Mucosa of stomach (tissue), 1 donor: ENCODE measurements at regions not wholly inside any gene's neighbourhood (a gene's known extent, or its start where the extent isn't known, plus 50 kb on each side); places are given as distances from the start of the nearest gene placed in this dataset.

Source experiments
- H3K27me3 ChIP-seq: one replicate; pipeline ENCODE4 v1.7.0; 2013; ENCODE audit warnings: mild to moderate bottlenecking, low read length; ENCODE audit not compliant: control insufficient read depth, insufficient read depth
- H3K36me3 ChIP-seq: one replicate; pipeline ENCODE4 v1.7.0; 2013; ENCODE audit warnings: low read length; ENCODE audit not compliant: control insufficient read depth, insufficient read depth
- H3K4me1 ChIP-seq: one replicate; pipeline ENCODE4 v1.7.0; 2013; ENCODE audit warnings: mild to moderate bottlenecking, low read length; ENCODE audit not compliant: control insufficient read depth, insufficient read depth
- H3K4me3 ChIP-seq: one replicate; pipeline ENCODE4 v1.7.0; 2013; ENCODE audit warnings: low read length
- H3K9ac ChIP-seq: one replicate; pipeline ENCODE4 v1.7.0; 2013; ENCODE audit warnings: mild to moderate bottlenecking, low read length, moderate library complexity
- H3K9me3 ChIP-seq: one replicate; pipeline ENCODE4 v1.7.0; 2013; ENCODE audit warnings: mild to moderate bottlenecking, low read length, moderate library complexity; ENCODE audit not compliant: control insufficient read depth
- donor health status: Pancreatic carcinoma.

GRCh38 chr12:115194857-115195256 is 510.9 kb upstream of the TBX3 start:
- Histone ChIP-seq H3K4me3 (no peak overlapping the region), H3K27me3 (no peaks in the 10 kb centered on the region), H3K9ac (no peak overlapping the region), H3K4me1 (no peaks in the 10 kb centered on the region), H3K36me3 (no peaks in the 10 kb centered on the region), H3K9me3 (no peaks in the 10 kb centered on the region)

GRCh38 chr12:115194448-115194847 is 510.5 kb upstream of the TBX3 start:
- no peaks in the 10 kb centered on the region for H3K9me3 ChIP-seq
- H3K36me3 ChIP-seq = no peaks in the 10 kb centered on the region
- H3K27me3 ChIP-seq = no peaks in the 10 kb centered on the region
- no peak overlapping the region for H3K4me3 ChIP-seq
- H3K9ac ChIP-seq = no peak overlapping the region
- no peaks in the 10 kb centered on the region for H3K4me1 ChIP-seq

GRCh38 chr12:115191342-115191741 is 507.4 kb upstream of the TBX3 start:
- Histone ChIP-seq H3K4me1 (no peaks in the 10 kb centered on the region), H3K27me3 (no peaks in the 10 kb centered on the region), H3K36me3 (no peaks in the 10 kb centered on the region), H3K4me3 (no peak overlapping the region), H3K9me3 (no peaks in the 10 kb centered on the region), H3K9ac (no peak overlapping the region)

GRCh38 chr12:115190010-115190770 is 506.2 kb upstream of the TBX3 start:
- Histone ChIP-seq H3K4me1 (no peaks in the 10 kb centered on the region), H3K9me3 (no peaks in the 10 kb centered on the region), H3K27me3 (no peaks in the 10 kb centered on the region), H3K9ac (no peak overlapping the region), H3K4me3 (no peak overlapping the region), H3K36me3 (no peaks in the 10 kb centered on the region)

- Histone ChIP-seq H3K9ac (no peak overlapping the region), H3K9me3 (no peaks in the 10 kb centered on the region), H3K36me3 (no peaks in the 10 kb centered on the region), H3K27me3 (no peaks in the 10 kb centered on the region), H3K4me1 (no peaks in the 10 kb centered on the region), H3K4me3 (no peak overlapping the region)
Measured at GRCh38 chr12:115185506-115185905, 501.5 kb upstream of the TBX3 start.

- Histone ChIP-seq H3K4me1 (no peaks in the 10 kb centered on the region), H3K27me3 (no peaks in the 10 kb centered on the region), H3K4me3 (no peak overlapping the region), H3K9ac (no peak overlapping the region), H3K36me3 (no peaks in the 10 kb centered on the region), H3K9me3 (no peaks in the 10 kb centered on the region)
Measured at GRCh38 chr12:115183752-115184151, 499.8 kb upstream of the TBX3 start.

- Histone ChIP-seq H3K36me3 (no peaks in the 10 kb centered on the region), H3K9me3 (no peaks in the 10 kb centered on the region), H3K4me1 (no peaks in the 10 kb centered on the region), H3K4me3 (no peak overlapping the region), H3K27me3 (no peaks in the 10 kb centered on the region), H3K9ac (no peak overlapping the region)
Measured at GRCh38 chr12:115177899-115178298, 493.9 kb upstream of the TBX3 start.

GRCh38 chr12:115176741-115177400 is 492.9 kb upstream of the TBX3 start:
- Histone ChIP-seq H3K9ac (no peak overlapping the region), H3K9me3 (no peaks in the 10 kb centered on the region), H3K36me3 (no peaks in the 10 kb centered on the region), H3K4me1 (no peaks in the 10 kb centered on the region), H3K4me3 (no peak overlapping the region), H3K27me3 (no peaks in the 10 kb centered on the region)

- Histone ChIP-seq H3K27me3 (no peaks in the 10 kb centered on the region), H3K9me3 (no peaks in the 10 kb centered on the region), H3K9ac (no peak overlapping the region), H3K4me1 (no peaks in the 10 kb centered on the region), H3K4me3 (no peak overlapping the region), H3K36me3 (no peaks in the 10 kb centered on the region)
Measured at GRCh38 chr12:115174920-115175319, 490.9 kb upstream of the TBX3 start.

- H3K27me3 ChIP-seq = no peaks in the 10 kb centered on the region
- H3K9ac ChIP-seq = no peak overlapping the region
- H3K4me1 ChIP-seq = no peaks in the 10 kb centered on the region
- no peaks in the 10 kb centered on the region for H3K9me3 ChIP-seq
- H3K4me3 ChIP-seq = no peak overlapping the region
- no peaks in the 10 kb centered on the region for H3K36me3 ChIP-seq
Measured at GRCh38 chr12:115172521-115172920, 488.5 kb upstream of the TBX3 start.

- no peak overlapping the region for H3K4me3 ChIP-seq
- H3K4me1 ChIP-seq = no peaks in the 10 kb centered on the region
- H3K9me3 ChIP-seq = no peaks in the 10 kb centered on the region
- H3K36me3 ChIP-seq = no peaks in the 10 kb centered on the region
- no peaks in the 10 kb centered on the region for H3K27me3 ChIP-seq
- no peak overlapping the region for H3K9ac ChIP-seq
Measured at GRCh38 chr12:115169981-115170380, 486.0 kb upstream of the TBX3 start.

- no peak overlapping the region for H3K9ac ChIP-seq
- H3K9me3 ChIP-seq = no peaks in the 10 kb centered on the region
- no peaks in the 10 kb centered on the region for H3K27me3 ChIP-seq
- no peaks in the 10 kb centered on the region for H3K36me3 ChIP-seq
- no peak overlapping the region for H3K4me3 ChIP-seq
- no peaks in the 10 kb centered on the region for H3K4me1 ChIP-seq
Measured at GRCh38 chr12:115166698-115167315, 482.8 kb upstream of the TBX3 start.
